Astrocyte of the spinal cord (primary cell): ENCODE measurements at regions not wholly inside any gene's neighbourhood (a gene's known extent, or its start where the extent isn't known, plus 50 kb on each side); places are given as distances from the start of the nearest gene placed in this dataset.

Experiments
- DNase-seq: peaks from one replicate; pipeline ENCODE4 v3.0.0; 2011; ENCODE audit warnings: low read depth, low spot score
- H3K4me3 ChIP-seq: 2 replicates; pipeline ENCODE4 v1.5.1; 2011; ENCODE audit warnings: low read depth, mild to moderate bottlenecking, low read length, moderate library complexity
- CTCF ChIP-seq: IDR thresholded peaks from 2 replicates; pipeline ENCODE4 v1.5.1; 2012; ENCODE audit warnings: low read depth, mild to moderate bottlenecking, low read length, inconsistent platforms
- in situ Hi-C: cut with HindIII; loops from 2 replicates; pipeline ENCODE4 v1.10.0; 2017; ENCODE audit warnings: low sequenced_read_pairs

DNA sequence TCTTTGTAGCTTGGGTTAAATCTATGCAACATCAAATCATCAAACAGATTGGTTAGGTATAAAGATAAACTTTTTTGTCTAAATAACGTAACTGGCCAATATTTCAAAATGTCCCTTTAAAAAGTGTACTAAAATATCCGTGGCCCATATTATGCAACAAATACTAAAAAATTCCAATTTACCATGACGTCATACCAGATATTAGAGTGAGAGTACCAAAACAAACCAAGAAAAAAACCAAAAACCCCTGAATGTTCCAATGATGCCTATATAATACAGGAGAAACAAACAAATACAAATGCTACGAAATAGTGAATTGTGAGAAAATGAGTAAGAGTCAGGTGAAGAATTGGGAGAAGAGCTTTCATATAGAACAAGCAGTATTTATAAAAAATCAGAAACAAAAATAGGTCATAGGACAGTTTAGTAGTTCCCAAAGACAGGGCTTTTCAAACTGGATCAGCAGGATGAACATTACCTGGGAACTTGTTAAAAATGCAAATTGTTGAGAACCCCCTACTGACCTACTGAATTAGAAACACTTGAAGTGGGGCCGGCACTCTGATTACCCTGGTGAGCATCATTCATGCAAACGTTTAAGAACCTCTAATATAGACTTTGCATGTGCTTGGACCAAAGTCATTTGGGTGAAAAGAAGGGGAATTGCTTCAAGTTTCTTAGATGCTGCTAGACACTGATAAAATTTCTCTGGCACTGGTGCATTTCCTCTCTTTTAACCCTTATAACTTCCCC, 753.7 kb downstream of the DSC3 start:
- H3K4me3 ChIP-seq: no peak overlapping the region
- no peak for DNase-seq
- no peak for TF ChIP-seq CTCF
- in situ Hi-C loops: no loop called here

DNA sequence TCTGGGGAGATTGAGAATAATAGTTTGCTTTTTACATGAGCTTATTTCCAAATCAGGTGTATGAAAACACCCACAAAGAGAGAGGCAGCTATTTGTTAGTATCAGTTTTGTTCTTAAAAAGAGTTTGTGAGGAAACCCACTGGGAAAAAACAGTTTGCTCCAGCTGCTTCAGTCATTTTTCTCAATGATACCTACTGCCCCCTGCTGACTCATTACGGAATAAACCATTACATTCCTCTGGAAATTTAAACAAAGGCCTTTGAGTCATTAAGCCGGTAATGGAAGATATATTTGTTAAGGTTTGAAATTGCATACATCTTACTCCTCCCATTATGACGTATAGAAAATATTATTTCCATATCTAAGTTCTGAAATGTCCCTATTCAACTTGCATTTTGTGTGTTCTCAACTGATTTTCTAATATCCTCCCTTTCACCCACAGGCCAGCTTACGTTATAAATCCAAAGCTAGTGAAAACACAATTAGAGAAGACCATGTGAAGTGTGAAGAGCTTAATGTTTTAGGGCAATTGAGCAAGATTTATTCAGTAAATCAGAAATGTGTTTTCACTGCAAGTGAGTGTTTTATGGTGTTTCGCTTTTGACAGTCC, 761.6 kb downstream of the DSC3 start:
- peak; percentile 69 for DNase-seq
- H3K4me3 ChIP-seq: no peak overlapping the region
- peak; percentile 65 for TF ChIP-seq CTCF
- in situ Hi-C loops: no loop called here

DNA sequence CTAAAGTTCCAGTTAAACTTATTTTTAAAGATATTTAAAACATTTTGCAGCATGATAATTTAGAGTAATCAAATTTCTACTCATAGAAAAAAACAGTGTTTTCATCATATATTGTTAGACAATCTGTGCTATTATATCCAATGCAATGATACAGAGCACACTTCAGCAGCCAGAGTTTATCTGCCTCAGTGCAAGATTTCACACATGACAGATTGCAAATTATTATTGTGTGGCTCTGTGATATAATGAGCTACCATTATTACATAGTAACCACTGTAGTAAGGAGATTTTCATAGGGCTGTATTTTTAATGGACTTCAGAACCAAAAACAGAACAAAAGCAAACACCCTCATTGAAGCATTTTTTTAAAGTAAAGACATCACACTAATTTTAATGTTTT, 762.4 kb downstream of the DSC3 start:
- no peak for TF ChIP-seq CTCF
- in situ Hi-C loops: no loop called here
- DNase-seq: no peak
- H3K4me3 ChIP-seq: no peak overlapping the region

DNA sequence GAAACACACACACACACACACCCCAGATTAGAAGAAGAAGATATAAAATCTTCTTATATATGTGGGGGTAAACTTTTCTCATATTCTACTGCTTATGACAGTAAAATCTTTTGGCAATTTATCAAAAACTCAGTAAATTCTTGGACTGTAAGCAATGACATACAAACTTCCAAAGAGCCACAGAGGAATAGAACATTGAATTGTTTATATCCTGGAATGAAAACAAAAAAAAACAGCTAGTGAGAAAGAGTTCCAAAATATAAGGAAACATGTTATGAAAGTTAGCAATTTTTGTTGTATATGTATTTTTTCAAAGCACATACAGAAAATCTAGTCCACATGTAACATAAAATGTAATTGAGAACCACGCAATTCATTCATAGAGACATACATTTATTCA, 764.9 kb downstream of the DSC3 start:
- in situ Hi-C loops: no loop called here
- no peak overlapping the region for H3K4me3 ChIP-seq
- DNase-seq: peak; percentile 0
- TF ChIP-seq CTCF: no peak

- no peak for TF ChIP-seq CTCF
- DNase-seq: no peak
- in situ Hi-C loops: no loop called here
Measured at GRCh38 chr18:30271716-30272115, 770.8 kb downstream of the DSC3 start.

GRCh38 chr18:30265190-30265589, 777.4 kb downstream of the DSC3 start:
- H3K4me3 ChIP-seq: no peak overlapping the region
- DNase-seq: no peak
- in situ Hi-C loops: no loop called here
- no peak for TF ChIP-seq CTCF

More at GRCh38 chr18:30271716-30272115, 770.8 kb downstream of the DSC3 start:
- no peak overlapping the region for H3K4me3 ChIP-seq
